NCI-H146 treated with DMSO at 0.1 percent for 48 hours (cell line): ENCODE measurements at regions not wholly inside any gene's neighbourhood (a gene's known extent, or its start where the extent isn't known, plus 50 kb on each side); places are given as distances from the start of the nearest gene placed in this dataset.
"Not testable (repeated sequence)": the region's sequence is repeated elsewhere in the genome, so short reads cannot be mapped to it uniquely, and the experiment has no call there.

ENCODE experiments used
- DNase-seq: peaks from one replicate; lab custom pipeline; 2025; ENCODE audit not compliant: unreplicated experiment; lab: John Stamatoyannopoulos, UW

DNA sequence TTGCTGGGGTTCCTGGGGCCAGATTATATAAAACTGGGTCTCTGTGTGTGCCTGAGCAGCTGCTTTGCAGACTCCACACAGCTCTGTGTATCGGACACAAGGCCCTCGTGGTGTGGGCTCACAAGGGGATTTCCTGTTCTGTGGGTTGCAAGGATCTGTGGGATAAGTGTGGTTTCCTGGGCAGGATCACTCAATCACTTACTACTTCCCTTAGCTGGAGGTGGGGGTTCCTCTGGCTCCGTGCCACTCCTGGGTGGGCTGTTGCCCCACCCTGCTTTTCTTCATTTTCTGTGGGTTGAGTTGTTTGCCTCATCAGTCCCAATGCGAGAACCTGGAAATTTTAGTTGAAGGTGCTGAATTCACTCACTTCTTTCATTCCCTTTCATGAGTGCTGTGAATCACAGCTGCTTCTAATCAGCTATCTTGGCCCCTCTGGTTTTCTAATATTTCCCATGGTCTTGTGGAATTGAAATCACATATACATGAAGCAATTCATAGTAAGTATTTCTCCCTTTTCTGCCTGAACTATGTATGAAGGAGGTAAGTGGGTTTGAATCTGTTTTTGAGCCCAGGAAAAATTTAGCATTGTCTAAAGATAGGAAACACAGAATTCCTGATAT is 196.3 kb downstream of the DCDC2C start:
- no peak for DNase-seq

GRCh38 chr2:3902131-3902530 is 198.8 kb downstream of the DCDC2C start:
- no peak for DNase-seq

GRCh38 chr2:3904061-3904460 is 200.7 kb downstream of the DCDC2C start:
- no peak for DNase-seq

GRCh38 chr2:3908498-3908897 is 205.1 kb downstream of the DCDC2C start:
- not testable (repeated sequence) for DNase-seq

- no peak for DNase-seq
Measured at GRCh38 chr2:3911882-3912455, 208.6 kb downstream of the DCDC2C start.

- no peak for DNase-seq
Measured at GRCh38 chr2:3913166-3913565, 209.8 kb downstream of the DCDC2C start.

DNA sequence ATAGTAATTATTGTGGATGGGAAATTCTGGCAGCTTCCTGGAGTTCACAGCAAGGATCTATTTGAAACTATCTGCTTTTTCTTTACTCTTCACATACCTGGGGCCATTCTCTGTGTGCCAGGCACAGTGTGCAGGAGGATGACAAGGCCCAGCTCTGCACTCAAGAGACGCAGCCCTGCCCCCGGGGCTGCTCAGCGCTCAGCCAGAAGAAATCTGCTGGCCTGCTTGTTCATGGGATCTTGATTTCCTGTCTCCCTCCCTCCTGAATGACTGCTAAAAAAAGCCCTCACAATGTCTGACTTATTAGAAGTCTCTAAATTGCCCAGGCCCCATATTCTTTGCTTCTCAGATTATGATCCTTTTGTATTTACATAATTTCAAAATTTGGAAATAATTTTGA is 210.9 kb downstream of the DCDC2C start:
- DNase-seq, result peak; percentile 44

DNA sequence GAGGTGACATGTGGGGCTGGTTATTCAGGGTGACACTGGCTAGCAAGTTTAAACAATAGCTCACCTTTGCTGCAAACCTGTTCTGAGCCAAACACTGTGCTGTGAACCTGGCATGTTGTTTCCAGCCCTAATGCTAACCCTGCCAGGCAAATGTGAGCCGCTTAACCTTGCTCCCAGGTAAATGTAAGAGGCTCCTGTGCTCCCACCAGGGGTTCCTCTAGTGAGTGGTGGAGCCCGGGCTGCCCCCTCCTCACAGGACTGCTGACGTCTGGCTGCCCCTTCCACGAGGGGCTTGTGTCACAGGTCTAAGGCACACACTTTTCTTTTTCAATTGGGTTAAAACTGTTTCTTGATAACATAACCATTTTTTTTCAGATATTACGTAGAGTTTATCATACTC is 223.7 kb downstream of the DCDC2C start:
- DNase-seq, result no peak

DNA sequence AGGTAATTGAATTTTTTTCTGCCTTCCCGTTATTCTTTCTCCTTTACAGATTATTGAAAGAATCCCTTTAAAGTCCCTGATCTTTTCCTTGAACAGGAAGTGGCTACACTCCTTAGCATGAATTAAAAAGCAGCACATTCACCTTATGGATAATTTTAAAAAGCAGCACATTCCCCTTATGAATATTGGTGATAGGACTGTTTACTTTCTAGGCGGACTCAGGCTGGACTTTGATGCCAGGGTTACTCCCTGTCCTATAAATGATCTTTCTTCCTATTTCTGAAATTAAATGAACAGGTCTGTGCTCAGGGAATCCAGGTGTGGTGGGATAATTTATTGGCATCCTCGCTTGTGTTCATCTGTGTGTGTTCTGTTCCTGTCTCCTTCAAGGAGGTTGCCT is 226.0 kb downstream of the DCDC2C start:
- no peak for DNase-seq

- DNase-seq, result no peak
Measured at GRCh38 chr2:3930246-3930645, 226.9 kb downstream of the DCDC2C start.

- DNase-seq, result no peak
Measured at GRCh38 chr2:3940661-3941060, 237.3 kb downstream of the DCDC2C start.

- no peak for DNase-seq
Measured at GRCh38 chr2:3942841-3943240, 239.5 kb downstream of the DCDC2C start.

DNA sequence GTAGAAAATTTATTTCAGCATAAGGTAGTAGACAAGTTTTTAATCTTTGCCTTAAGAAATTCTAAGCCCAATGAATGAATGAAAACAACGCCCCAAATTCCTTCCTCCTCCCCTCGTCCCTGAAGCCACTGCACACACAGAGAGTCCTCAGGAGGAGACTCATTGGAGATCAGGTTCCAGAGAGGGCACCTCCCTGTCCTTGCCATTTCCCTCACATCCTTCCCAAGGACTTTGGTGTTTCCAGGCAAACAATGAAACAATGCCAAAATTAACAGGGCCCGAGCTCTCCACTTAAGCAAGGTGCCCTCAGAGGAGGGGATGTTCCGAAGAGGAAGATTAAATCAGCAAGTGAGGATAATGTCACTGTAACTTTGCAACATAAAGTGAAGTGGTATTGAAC is 240.7 kb downstream of the DCDC2C start:
- no peak for DNase-seq

DNA sequence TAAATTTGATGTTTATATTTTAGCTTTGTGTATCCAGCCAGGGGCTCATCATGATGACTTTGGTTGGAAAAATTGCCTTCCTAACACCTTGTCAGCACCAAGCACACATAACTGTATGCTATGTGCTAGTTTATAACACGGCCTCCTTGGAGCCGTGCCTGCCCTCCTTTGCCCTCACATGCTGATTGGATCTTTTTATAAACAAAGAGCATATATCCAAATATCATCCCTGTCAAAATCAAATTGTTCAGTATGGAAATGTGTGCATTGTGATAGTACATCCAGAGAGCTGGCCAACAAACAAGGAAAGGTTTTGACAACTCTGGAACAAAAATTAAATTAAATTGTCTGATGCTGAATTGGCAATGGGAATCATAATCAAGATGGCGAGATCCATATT is 241.5 kb downstream of the DCDC2C start:
- DNase-seq, result no peak

DNA sequence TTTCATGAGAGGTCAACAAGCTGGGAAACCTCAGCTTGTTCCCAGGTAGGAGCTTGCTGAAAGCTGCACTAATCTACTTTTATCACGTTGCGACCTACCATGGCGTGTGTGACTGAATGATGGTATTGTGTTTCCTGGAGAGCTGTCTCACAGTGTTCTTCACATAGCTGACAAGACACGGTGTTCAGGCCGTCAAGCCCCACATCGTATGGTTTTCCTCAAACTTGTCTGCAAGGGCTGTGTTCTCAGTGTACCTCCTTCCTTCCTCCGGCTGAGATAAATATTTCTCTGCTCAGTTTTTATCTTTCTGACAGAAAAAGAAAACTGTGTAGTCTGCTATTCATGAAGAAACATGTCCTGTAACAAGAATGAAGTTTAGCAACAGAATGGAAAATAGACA is 244.8 kb downstream of the DCDC2C start:
- no peak for DNase-seq

GRCh38 chr2:3951131-3951954 is 248.0 kb downstream of the DCDC2C start:
- no peak for DNase-seq

DNA sequence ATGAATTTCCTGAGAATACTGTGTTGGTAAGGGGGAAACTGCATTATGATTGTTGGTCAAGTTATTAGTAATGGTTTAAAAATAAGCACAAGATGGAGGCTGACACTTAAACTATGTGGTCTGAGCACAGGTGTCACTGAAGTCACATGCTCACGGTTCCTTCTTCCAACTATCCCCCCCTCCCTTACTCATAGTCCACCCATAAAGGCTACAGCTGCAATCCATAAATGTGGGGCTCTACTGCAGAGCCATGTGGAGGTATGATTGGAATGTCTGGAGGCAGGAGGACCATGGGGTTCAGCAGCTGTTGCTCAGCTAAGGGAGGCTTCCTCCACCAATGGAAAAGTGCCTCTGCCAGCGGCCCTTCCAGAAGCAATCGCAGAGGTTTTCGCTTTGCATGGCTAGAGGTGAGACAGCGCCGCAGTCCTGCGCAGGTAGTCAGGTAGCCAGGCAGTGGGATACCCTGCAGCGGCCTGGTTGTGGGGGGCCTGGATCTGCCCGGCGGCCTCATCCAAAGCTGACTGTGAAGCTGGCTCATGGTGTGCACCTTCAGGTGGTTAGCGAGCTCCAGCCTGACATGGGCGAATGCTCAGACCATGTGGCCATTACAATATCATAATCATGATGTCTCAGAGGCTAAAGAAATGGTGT is 249.6 kb downstream of the DCDC2C start:
- no peak for DNase-seq

DNA sequence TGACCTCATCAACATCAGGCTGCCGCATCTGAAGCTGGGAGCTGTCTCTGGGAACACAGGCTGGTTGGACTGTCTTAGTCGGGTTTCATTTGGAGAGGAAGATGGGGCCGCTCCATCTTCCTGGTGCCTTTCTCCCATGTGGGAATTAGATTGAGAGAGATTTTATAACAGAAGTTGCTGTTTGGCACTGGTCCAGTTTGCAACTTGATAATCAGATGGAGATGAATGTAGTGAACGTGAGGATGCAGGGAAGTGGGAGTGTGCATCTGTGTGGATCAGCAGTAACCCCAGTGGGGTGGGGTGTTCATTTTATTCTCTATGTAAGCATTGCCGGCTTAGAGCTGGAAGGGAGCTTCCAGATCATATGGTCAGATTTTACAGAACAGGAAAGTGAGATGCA is 250.9 kb downstream of the DCDC2C start:
- no peak for DNase-seq

DNA sequence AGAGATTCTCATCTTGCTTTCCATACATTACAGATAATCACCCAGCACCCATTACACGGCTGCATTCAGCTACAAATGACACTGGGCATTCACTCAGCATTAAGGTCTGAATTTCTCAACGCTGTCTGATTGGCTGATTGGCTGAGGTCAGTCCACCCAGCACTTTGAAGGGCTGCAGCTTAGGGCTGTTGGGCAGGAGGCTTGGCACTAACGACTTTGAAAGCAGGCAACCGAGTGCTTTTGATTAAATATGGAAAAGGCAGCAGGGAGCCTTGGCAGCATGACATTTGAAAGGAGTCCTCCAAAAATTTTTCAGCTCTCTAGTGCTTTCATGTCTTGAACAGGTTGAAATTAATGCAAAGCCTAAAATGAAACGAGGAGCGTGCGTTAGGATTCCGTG is 253.0 kb downstream of the DCDC2C start:
- no peak for DNase-seq

DNA sequence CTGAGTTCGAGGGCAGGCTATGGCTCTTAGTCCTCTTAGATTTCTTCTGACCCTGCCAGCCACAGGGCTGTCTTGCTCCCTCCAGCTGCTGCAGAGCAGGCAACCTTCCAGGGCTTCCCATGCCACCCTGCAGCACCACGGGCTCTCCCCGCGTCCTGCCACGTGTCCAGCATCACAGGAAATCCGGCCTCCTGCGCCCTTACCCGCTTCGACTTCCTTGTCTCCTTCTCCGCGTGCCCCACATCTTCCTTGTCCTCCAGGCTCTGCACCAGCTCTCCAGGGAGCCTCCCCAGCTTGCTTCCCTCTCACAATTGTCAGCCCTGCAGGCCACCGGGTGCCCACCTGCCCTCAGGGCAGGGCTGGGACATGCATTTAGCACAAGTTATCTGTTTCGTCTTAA is 253.5 kb downstream of the DCDC2C start:
- DNase-seq, result no peak

- no peak for DNase-seq
Measured at GRCh38 chr2:3958465-3958864, 255.1 kb downstream of the DCDC2C start.

- DNase-seq, result no peak
Measured at GRCh38 chr2:3958969-3959368, 255.6 kb downstream of the DCDC2C start.
